GM12878 (cell line): ENCODE measurements at regions not wholly inside any gene's neighbourhood (a gene's known extent, or its start where the extent isn't known, plus 50 kb on each side); places are given as distances from the start of the nearest gene placed in this dataset.

Experiments
- CTCF ChIP-seq, 3 experiments: IDR thresholded peaks in 2 of 3; conservative IDR thresholded peaks in 1 of 3; 2 replicates each; pipeline ENCODE4 v1.5.1; 2011; ENCODE audit warnings: low read depth in 3 of 3, low read length in 3 of 3, mild to moderate bottlenecking in 3 of 3, control low read depth in 2 of 3, moderate library complexity in 2 of 3, inconsistent platforms in 1 of 3, mixed read lengths in 1 of 3; ENCODE audit not compliant: control insufficient read depth in 2 of 3, insufficient read depth in 1 of 3; ENCODE audit errors: extremely low read depth in 1 of 3
- EP300 ChIP-seq, 2 experiments: fragments of 150-350 bp in 1 of 2; IDR thresholded peaks; 2 replicates each; pipeline ENCODE4 v1.6.1; 2011 to 2012; ENCODE audit warnings: low read depth in 2 of 2, low read length in 2 of 2, borderline replicate concordance in 1 of 2, improper control_type of control experiment in 1 of 2, inconsistent platforms in 1 of 2; ENCODE audit not compliant: control insufficient read depth in 1 of 2

- no peak for TF ChIP-seq EP300 (IDR thresholded peaks at IDR 0.05; ENCODE audit: borderline replicate concordance in 1 of 2, control insufficient read depth in 1 of 2, low read depth in 2 of 2, low read length in 2 of 2)
- no peak for TF ChIP-seq CTCF (IDR thresholded peaks at IDR 0.05 in 2 of 3, conservative IDR thresholded peaks at IDR 0.05 in 1 of 3; ENCODE audit: control insufficient read depth in 2 of 3, extremely low read depth in 1 of 3, insufficient read depth in 1 of 3, low read depth in 3 of 3, low read length in 3 of 3)
Observed at GRCh38 chrX:134163836-134164235, 73.1 kb upstream of the CCDC160 start.
